NCI-H510A (cell line): ENCODE measurements at regions not wholly inside any gene's neighbourhood (a gene's known extent, or its start where the extent isn't known, plus 50 kb on each side); places are given as distances from the start of the nearest gene placed in this dataset.

Experiments
- DNase-seq: peaks from one replicate; lab custom pipeline; 2025; lab: John Stamatoyannopoulos, UW

DNA sequence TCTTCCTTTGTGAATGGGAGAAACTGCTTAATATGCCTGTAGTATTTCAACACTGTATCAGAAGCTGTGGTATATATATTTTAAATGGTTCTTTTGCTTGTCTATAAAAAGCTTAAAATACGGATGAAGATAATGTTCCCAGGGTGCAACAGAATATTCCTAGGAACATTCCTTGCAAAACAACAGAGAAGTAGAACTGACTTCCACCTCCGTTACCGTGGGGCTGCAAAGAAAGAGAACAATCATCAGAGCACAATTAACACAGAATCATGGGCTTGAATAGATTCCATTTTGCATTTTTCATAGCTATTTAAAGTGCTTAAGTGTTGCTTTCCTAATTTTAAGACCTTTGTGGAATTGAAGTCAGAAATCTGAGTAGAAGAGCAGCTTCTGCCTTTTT lies 1227.7 kb downstream of the EFNB2 start:
- DNase-seq: no peak

DNA sequence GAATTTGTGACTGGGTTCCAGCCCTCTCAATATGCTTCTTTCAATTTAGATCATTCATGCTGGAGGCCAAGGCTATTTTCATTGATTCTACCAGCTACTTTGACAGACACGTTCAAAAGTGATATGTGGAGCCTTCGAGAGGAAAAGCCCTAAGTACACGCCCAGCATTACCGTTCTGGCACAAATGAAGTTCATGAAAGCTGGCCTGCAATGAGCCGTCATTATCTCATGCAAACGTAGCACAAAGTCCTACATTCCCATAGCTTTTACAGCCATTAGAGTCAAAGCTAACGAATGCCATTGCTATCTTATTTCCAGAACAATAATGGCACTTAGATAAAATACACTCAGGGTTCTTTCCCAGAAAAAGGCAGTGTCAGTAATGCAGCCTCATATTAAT lies 1237.6 kb downstream of the EFNB2 start:
- no peak for DNase-seq

DNA sequence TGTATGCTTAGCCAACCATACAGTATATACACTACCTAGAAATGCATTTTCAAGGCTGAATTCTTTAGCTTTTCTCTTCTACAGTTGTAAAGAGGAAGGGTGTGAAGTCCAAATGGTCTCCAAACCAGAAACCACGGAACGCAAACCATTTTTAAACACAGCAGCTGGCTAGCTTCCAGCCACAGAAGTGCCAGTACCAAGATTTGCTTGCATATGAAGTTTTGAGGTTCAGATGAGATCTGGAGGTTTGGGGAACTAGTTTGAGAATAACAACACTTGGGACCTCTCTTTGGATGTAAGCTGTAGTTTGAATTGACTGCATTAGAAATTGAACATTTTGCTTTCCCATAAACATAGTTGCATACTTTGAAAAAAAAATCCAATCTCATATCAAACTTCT lies 1243.5 kb downstream of the EFNB2 start:
- no peak for DNase-seq

DNA sequence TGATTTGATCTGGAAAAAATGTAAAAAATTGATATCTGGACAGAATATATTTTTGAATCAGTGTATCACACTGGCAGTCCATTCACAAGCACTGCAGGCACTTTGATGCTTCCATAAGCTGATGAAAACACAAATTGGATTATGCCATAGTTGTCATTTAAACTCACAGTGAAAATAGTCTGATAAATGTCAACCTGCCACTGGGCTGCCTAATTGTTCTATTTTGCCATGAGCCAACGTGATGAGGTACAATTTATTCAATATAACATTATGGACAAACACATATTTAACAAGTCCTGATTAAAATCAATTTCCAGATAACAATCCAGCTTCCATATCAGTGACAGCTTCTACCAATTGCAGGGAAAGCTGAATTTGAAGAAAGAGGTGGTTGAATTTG lies 1244.9 kb downstream of the EFNB2 start:
- DNase-seq: no peak

DNA sequence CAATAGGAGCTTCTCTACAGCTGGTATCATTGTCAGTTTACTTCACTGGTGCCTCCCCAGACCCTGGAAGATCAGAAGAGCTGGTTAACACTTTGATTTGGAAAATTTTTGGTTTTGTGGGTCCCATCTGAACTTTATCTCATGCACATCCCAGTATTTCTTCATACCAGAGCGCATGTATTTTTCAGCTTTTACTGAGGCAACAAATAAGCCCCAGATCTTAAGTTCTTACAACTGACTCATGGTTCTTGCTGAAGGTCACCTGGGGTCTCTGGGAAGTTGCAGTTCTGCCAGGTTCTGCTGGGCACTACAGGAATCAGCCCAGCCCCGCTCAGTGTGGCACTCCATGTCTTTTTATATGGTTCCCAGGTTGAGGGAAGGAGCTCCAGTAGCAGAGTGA lies 1249.9 kb downstream of the EFNB2 start:
- DNase-seq: no peak

GRCh38 chr13:105282406-105283285 lies 1252.8 kb downstream of the EFNB2 start:
- no peak for DNase-seq

DNA sequence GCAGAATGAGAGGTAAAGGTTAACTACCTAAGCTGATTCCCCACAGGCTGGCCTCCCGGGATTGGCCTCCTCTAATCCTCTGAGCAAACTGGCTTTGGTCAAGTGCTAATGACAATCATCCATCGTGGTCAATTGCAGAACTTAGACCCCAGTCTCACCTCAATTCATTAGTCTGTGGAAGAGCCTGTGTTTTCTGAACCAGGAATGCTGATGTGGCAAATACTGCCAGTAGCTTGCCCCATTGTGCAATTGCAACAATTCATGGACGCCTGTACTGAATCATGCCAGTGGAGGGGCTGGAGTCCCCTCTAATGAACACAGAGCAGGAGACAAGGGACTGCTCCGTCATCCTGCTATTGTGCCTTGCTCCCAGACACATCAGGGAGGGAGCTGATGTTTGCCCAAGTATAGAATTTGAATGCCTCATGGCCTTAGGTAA lies 1256.5 kb downstream of the EFNB2 start:
- DNase-seq: peak; percentile 21

GRCh38 chr13:105276571-105276970 lies 1258.9 kb downstream of the EFNB2 start:
- peak; percentile 6 for DNase-seq

GRCh38 chr13:105273665-105274222 lies 1261.7 kb downstream of the EFNB2 start:
- DNase-seq: no peak

DNA sequence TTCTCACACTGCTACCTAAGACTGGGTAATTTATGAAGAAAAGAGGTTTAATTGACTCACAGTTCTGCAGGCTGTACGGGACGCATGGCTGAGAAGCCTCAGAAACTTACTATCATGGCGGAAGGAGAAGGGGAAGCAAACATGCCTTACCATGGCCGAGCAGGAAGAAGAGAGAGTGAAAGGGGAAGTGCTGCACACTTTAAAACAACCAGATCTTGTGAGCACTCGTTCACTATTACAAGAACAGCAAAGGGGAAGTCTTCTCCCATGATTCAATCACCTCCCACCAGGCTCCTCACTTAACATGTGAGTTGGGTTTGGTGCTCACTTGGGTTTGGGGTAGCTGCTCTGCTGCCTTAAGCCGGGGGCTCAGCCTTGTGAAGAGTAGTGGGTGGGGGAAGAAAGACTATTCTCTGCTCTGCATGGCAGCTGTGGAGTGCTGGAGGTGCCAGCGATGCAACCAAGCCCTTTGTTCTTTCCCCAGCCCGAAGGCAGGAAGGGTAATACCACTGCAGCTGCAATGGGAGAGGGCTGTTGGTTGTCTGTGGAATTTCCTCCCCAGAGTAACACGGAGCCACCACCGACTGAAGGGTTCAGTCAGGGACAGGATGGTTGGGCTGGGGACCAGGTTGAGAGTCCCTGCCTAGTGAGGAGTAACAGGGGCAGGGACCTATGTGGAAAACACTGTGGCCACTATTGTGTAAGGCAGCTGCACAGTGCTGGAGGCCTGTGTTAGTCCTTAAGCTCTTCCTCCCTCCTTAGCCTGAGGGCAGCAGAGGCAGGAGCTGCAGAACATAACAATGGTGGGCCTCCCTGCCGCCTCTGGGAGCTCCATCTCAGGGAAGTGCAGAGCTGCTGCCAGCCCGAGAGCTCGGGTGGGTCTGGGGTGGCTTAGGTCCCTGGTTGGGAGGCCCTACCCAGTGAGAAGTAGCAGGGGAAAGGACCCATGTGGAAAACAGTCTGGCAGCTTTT lies 1262.5 kb downstream of the EFNB2 start:
- no peak for DNase-seq

- no peak for DNase-seq
These were observed 1268.8 kb downstream of the EFNB2 start for GRCh38 chr13:105266615-105267014.

DNA sequence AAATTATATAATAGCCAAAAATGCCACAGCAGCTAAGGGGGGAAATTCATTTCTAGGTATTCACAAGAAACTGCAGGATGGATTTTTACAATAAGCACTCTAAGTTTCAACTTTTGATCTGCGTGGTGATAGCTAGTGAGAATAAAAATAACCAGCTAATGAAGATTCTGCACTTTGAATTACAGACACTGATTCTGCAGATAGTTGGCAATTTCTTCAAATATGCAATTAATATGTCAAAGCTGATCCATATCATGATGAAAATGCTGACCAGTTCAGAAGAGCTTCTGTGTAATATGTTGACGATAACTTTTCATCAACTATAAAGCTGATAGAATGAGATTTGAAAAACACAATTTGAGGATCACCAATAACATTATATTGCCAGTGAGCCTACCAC lies 1272.9 kb downstream of the EFNB2 start:
- DNase-seq: no peak

DNA sequence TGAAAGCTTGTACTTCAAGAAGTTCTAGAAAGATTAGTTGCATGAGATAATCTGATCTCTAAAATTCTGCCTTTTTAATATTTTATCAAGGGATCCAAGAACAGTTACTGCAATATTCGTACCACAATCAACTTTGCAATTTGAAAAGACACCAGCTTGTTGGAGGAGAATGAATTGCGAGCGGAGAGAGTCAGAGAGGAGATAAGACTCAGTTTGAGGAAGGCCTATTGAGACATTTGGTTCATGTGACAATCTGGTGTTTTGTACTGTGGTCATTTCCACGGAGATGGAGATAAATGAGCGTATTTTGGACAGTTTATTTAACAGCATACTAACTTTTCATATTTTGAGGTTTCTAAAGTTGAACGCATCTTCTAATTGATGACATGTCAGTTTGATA lies 1276.0 kb downstream of the EFNB2 start:
- no peak for DNase-seq

GRCh38 chr13:105255472-105255871 lies 1280.0 kb downstream of the EFNB2 start:
- no peak for DNase-seq

DNA sequence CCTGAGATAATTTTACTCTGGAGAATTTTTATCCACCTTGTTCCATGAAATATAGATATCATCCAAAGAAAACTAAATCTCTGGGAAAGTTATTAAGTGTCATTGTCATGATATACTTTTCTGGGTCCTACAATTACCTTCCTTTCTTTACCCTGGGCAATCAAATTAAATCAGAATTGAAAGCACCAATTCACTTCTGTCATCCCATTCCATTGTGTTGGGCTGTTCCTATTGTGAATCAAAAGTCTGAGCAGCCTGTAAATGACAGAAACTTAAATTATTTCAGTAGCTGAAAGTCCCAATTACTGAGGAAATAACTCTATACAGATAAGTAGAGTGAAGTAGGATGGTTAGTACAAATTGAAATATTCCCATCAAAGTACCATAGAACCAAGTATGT lies 1284.2 kb downstream of the EFNB2 start:
- no peak for DNase-seq

- DNase-seq: no peak
These were observed 1287.6 kb downstream of the EFNB2 start for GRCh38 chr13:105247830-105248229.

GRCh38 chr13:105240371-105240770 lies 1295.1 kb downstream of the EFNB2 start:
- no peak for DNase-seq

DNA sequence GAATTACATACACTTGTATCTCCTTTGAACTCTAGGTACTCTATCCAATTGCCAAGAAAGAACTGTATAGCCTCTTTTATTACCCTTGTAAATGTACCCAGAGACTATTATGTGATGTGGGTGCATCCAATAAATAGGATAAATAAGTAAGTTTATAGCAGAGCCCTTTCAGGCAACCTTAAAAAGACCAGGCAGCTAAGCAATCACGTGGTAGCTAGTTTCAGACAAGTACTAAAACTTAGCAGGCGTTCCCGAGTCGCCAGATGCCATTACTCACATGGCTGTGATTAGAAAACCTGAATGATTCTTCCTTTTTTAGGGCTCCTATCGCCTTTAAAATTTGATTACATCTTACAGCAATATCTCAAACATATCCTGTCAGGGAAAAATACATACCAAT lies 1303.0 kb downstream of the EFNB2 start:
- no peak for DNase-seq

DNA sequence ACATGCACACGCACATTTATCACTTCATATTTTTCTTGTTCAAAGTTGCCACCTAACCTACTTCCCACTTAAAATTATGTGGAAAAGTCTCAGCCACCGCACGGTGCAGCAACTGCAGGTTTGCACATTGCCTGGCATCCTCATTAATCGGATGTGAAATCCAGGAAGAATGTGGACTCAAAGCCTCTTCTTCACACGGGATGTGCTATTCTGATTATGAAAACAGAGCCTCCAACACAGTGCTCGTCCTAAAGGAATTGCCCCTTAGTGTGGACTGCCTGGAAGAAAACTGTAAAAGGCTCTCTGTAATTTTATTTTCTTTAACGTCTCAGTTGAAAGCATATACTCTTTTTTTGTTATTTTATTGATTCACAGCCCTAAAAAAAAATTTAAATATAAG lies 1303.5 kb downstream of the EFNB2 start:
- no peak for DNase-seq

DNA sequence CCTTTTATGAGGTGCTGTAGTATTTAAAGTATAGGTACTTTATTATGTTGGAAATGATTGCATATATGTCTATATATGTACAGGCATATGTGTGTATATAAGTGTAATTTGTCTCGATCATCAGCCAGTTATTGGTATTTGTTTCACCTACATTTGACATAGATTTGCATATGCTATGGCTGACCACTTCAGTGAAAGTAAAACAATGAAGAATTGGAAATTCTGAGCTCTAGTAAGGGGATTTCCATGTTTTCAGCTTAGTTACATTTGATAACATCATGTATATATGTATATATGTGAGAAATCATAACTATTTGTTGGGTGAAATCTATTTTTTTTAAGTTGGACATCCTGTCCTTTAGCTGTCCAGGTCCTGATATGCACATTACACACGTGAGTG lies 1303.9 kb downstream of the EFNB2 start:
- DNase-seq: no peak

- no peak for DNase-seq
These were observed 1314.6 kb downstream of the EFNB2 start for GRCh38 chr13:105220881-105221280.

DNA sequence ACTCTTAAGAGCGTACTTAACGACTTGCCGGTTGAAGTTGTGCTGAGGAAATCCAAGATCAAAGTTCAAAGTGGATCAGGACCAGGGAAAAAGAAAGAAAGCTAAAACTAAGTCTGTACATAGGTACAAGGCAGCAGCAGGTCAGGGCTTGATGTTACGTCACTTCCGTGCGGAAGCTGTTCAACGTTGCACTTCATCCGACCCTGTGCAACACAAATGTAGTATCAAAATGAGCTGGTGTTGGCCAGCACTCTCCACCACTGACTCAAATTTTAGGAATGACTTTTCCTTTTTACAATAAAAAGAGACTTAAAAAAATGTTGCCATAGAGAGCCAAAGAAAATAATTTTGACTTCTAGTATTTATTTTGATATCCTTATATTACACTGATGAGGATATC lies 1315.4 kb downstream of the EFNB2 start:
- no peak for DNase-seq

GRCh38 chr13:105219651-105220050 lies 1315.8 kb downstream of the EFNB2 start:
- DNase-seq: no peak
